SK-N-SH (cell line): ENCODE measurements at regions not wholly inside any gene's neighbourhood (a gene's known extent, or its start where the extent isn't known, plus 50 kb on each side); places are given as distances from the start of the nearest gene placed in this dataset.
"Not testable (repeated sequence)": the region's sequence is repeated elsewhere in the genome, so short reads cannot be mapped to it uniquely, and the experiment has no call there.

ENCODE experiments used
- CTCF ChIA-PET: fragments of 300-600, 350-600 bp; formaldehyde crosslinking; extraction: SDS; loops from one replicate; lab custom pipeline; 2021; lab: Yijun Ruan, JAX
- POLR2A ChIA-PET: fragments of 350-600 bp; sonication (Branson Sonifier 250); formaldehyde crosslinking; extraction: SDS; loops from one replicate; lab custom pipeline; 2020; ENCODE audit warnings: antibody characterized with exemption, inconsistent platforms; lab: Yijun Ruan, JAX
- DNase-seq: peaks from one replicate; pipeline ENCODE4 v3.0.0; 2012
- H2AFZ ChIP-seq: fragments of 200-600 bp; sonication (generic); 2 replicates; pipeline ENCODE4 v1.8.1; 2016; ENCODE audit warnings: antibody characterized with exemption, mild to moderate bottlenecking, low read depth
- H3F3A ChIP-seq: fragments of 200-600 bp; sonication (generic); replicated peaks from 2 replicates; pipeline ENCODE3; 2016; ENCODE audit warnings: antibody characterized with exemption, mild to moderate bottlenecking; ENCODE audit not compliant: insufficient read depth
- H3K27ac ChIP-seq, 2 experiments: fragments of 200-500 bp in 1 of 2; fragments of 200-600 bp in 1 of 2; sonication (Bioruptor generic) in 1 of 2; sonication (generic), shearing (Covaris generic) in 1 of 2; 2 replicates each; pipeline versions ENCODE4 v1.5.1 to v1.6.1; 2014 to 2016; ENCODE audit warnings: low read depth in 2 of 2, inconsistent platforms in 1 of 2, low read length in 1 of 2, mild to moderate bottlenecking in 1 of 2, mixed read lengths in 1 of 2
- H3K27me3 ChIP-seq: fragments of 200-600 bp; sonication (generic), shearing (Covaris generic); 2 replicates; pipeline ENCODE4 v1.6.1; 2016; ENCODE audit warnings: mixed run types; ENCODE audit not compliant: insufficient read depth
- H3K36me3 ChIP-seq, 2 experiments: fragments of 200-500 bp in 1 of 2; fragments of 200-600 bp in 1 of 2; sonication (Bioruptor generic) in 1 of 2; sonication (generic) in 1 of 2; replicated peaks in 1 of 2; 2 replicates each; pipeline versions ENCODE3 to v1.5.1; 2014 to 2016; ENCODE audit warnings: low read length in 1 of 2, mild to moderate bottlenecking in 1 of 2; ENCODE audit not compliant: insufficient read depth in 2 of 2, control insufficient read depth in 1 of 2
- H3K4me1 ChIP-seq, 2 experiments: fragments of 200-500 bp in 1 of 2; fragments of 200-600 bp in 1 of 2; sonication (Bioruptor generic) in 1 of 2; sonication (generic), shearing (Covaris generic) in 1 of 2; 2 replicates each; pipeline versions ENCODE4 v1.5.1 to v1.6.1; 2014 to 2016; ENCODE audit warnings: low read depth in 1 of 2, low read length in 1 of 2, mixed run types in 1 of 2; ENCODE audit not compliant: insufficient read depth in 2 of 2, control insufficient read depth in 1 of 2
- H3K4me2 ChIP-seq: fragments of 200-600 bp; sonication (generic), shearing (Covaris generic); 2 replicates; pipeline ENCODE4 v1.6.1; 2017; ENCODE audit warnings: mixed run types
- H3K4me3 ChIP-seq, 2 experiments: fragments of 200-500 bp in 1 of 2; fragments of 200-600 bp in 1 of 2; sonication (Bioruptor generic) in 1 of 2; sonication (generic), shearing (Covaris generic) in 1 of 2; 2 replicates each; pipeline versions ENCODE4 v1.5.1 to v1.8.1; 2014 to 2016; ENCODE audit warnings: low read depth in 2 of 2, inconsistent platforms in 1 of 2, low read length in 1 of 2, mild to moderate bottlenecking in 1 of 2, mixed read lengths in 1 of 2, moderate library complexity in 1 of 2
- H3K79me2 ChIP-seq: fragments of 200-600 bp; sonication (generic); 2 replicates; pipeline ENCODE4 v1.8.1; 2017; ENCODE audit warnings: mild to moderate bottlenecking; ENCODE audit not compliant: insufficient read depth
- H3K9ac ChIP-seq: fragments of 200-600 bp; sonication (generic); 2 replicates; pipeline ENCODE4 v1.6.1; 2017; ENCODE audit warnings: mixed run types
- H3K9me2 ChIP-seq: fragments of 200-600 bp; sonication (generic); 2 replicates; pipeline ENCODE4 v1.6.1; 2017; ENCODE audit warnings: mixed run types
- H3K9me3 ChIP-seq: fragments of 200-600 bp; sonication (generic); 2 replicates; pipeline ENCODE4 v1.6.1; 2017; ENCODE audit warnings: mixed run types, mild to moderate bottlenecking, moderate library complexity
- H4K20me1 ChIP-seq: fragments of 200-600 bp; sonication (generic); 2 replicates; pipeline ENCODE4 v1.6.1; 2017; ENCODE audit warnings: mild to moderate bottlenecking, mixed run types; ENCODE audit not compliant: insufficient read depth
- CTCF ChIP-seq: fragments of 200-600 bp; sonication (generic); IDR thresholded peaks from 2 replicates; pipeline ENCODE4 v1.6.1; 2017; ENCODE audit warnings: antibody characterized with exemption, mild to moderate bottlenecking, moderate library complexity
- FOXM1 ChIP-seq: IDR thresholded peaks from 2 replicates; pipeline ENCODE4 v1.4.0; 2012; ENCODE audit warnings: low read depth, mild to moderate bottlenecking
- JUND ChIP-seq: IDR thresholded peaks from 2 replicates; pipeline ENCODE4 v1.4.0; 2012
- NFIC ChIP-seq: IDR thresholded peaks from 2 replicates; pipeline ENCODE4 v1.4.0; 2012; ENCODE audit warnings: borderline replicate concordance
- RAD21 ChIP-seq: IDR thresholded peaks from 2 replicates; pipeline ENCODE4 v1.6.1; 2012; ENCODE audit warnings: mild to moderate bottlenecking, low read length
- RFX5 ChIP-seq: IDR thresholded peaks from 2 replicates; pipeline ENCODE4 v1.6.1; 2012; ENCODE audit warnings: mild to moderate bottlenecking, improper control_type of control experiment, low read length
- SMC3 ChIP-seq: IDR thresholded peaks from 2 replicates; pipeline ENCODE4 v1.6.1; 2012; ENCODE audit warnings: low read depth, low read length, improper control_type of control experiment
- TAF1 ChIP-seq: IDR thresholded peaks from 2 replicates; pipeline ENCODE4 v1.6.1; 2012; ENCODE audit warnings: low read depth, mild to moderate bottlenecking, low read length, moderate library complexity, borderline replicate concordance
- TEAD4 ChIP-seq: IDR thresholded peaks from 2 replicates; pipeline ENCODE4 v1.4.0; 2012; ENCODE audit warnings: mild to moderate bottlenecking, borderline replicate concordance; ENCODE audit not compliant: insufficient read depth
- ZBTB33 ChIP-seq: IDR thresholded peaks from 2 replicates; pipeline ENCODE4 v1.4.0; 2012; ENCODE audit warnings: low read depth, borderline replicate concordance
- WGBS: methylation state at CpG from one replicate; pipeline ENCODE4 v1.1.6; 2017; ENCODE audit warnings: low lambda C conversion rate; 5-methylcytosine and 5-hydroxymethylcytosine counted together

GRCh38 chr20:48374031-48374907 lies 453.5 kb downstream of the PREX1 start:
- WGBS, result 82% methylated on average over 23 of the region's 26 CpGs
- H3K36me3 ChIP-seq, H3K4me2 ChIP-seq, H3K9me3 ChIP-seq, H2AFZ ChIP-seq, H3F3A ChIP-seq, H3K9ac ChIP-seq, POLR2A ChIA-PET: not testable (repeated sequence)
- H3K4me1 ChIP-seq, result peaks cover 0 to 11% of the 10 kb centered on the region in 2 experiments; a peak in 3 of 4 replicates
- peak; percentile 31 for TF ChIP-seq CTCF
- peak; percentile 50 for TF ChIP-seq RAD21
- TF ChIP-seq SMC3, result peak; percentile 31
- TF ChIP-seq, all 33 proteins: peak for 3; not testable (repeated sequence) for 30
- DNase-seq, result peak; percentile 52
- not testable (repeated sequence) for H3K9me2 ChIP-seq, H3K79me2 ChIP-seq, H4K20me1 ChIP-seq, H3K4me3 ChIP-seq, H3K27ac ChIP-seq, H3K27me3 ChIP-seq
- CTCF ChIA-PET, result interaction anchor here (1.3 kb wide), 2 partner anchors 246 to 712 kb away, joined by 3 to 5 read pairs; no protein-coding TSS in a partner anchor

- no peak for DNase-seq
- Histone ChIP-seq H3K27me3 (no peaks in the 10 kb centered on the region), H3K36me3 (no peaks in the 10 kb centered on the region), H4K20me1 (no peaks in the 10 kb centered on the region), H3K4me3 (no peak overlapping the region), H3F3A (no peaks in the 10 kb centered on the region), H3K9me2 (no peaks in the 10 kb centered on the region), H3K9ac (no peak overlapping the region), H3K79me2 (no peaks in the 10 kb centered on the region), H2AFZ (no peak overlapping the region), H3K4me1 (peaks cover 0 to 18% of the 10 kb centered on the region in 2 experiments; a peak in 3 of 4 replicates), H3K27ac (no peak overlapping the region), H3K9me3 (no peaks in the 10 kb centered on the region), H3K4me2 (no peak overlapping the region)
- CTCF ChIA-PET, result interaction anchor here (1.3 kb wide), 1 partner anchor 247 kb away, joined by 5 read pairs; no protein-coding TSS in a partner anchor
- POLR2A ChIA-PET, result no interaction called here
- WGBS, result 86% methylated on average over 19 of the region's 19 CpGs
- TF ChIP-seq ZBTB33 (no peak), SMC3 (no peak), JUND (no peak), TAF1 (no peak), RFX5 (no peak), NFIC (no peak), RAD21 (no peak), TEAD4 (no peak), FOXM1 (no peak)
These were observed 454.3 kb downstream of the PREX1 start for GRCh38 chr20:48373555-48373934.

- H3K79me2 ChIP-seq, H2AFZ ChIP-seq, H3K9me2 ChIP-seq, H3K27ac ChIP-seq, DNase-seq, H4K20me1 ChIP-seq, H3K9ac ChIP-seq, H3K4me3 ChIP-seq, H3K36me3 ChIP-seq, POLR2A ChIA-PET, H3F3A ChIP-seq, H3K4me2 ChIP-seq, H3K9me3 ChIP-seq, H3K27me3 ChIP-seq: not testable (repeated sequence)
- peaks cover 0 to 19% of the 10 kb centered on the region in 2 experiments; a peak in 3 of 4 replicates for H3K4me1 ChIP-seq
- 85% methylated on average over 15 of the region's 35 CpGs for WGBS
- CTCF ChIA-PET, result interaction anchor here (0.8 to 1.3 kb wide), 3 partner anchors 247 to 587 kb away, joined by 3 to 5 read pairs (median 5); no protein-coding TSS in a partner anchor
These were observed 454.8 kb downstream of the PREX1 start for GRCh38 chr20:48372851-48373554.
